HG02981 (cell line): ENCODE measurements at regions not wholly inside any gene's neighbourhood (a gene's known extent, or its start where the extent isn't known, plus 50 kb on each side); places are given as distances from the start of the nearest gene placed in this dataset.

Experiments used
- ATAC-seq: cut with Tn5 transposase; IDR thresholded peaks from one replicate; pipeline ENCODE4 v1.9.1; 2021; ENCODE audit warnings: mild to moderate bottlenecking, moderate library complexity; ENCODE audit not compliant: unreplicated experiment

- no peak for ATAC-seq
Observed at GRCh38 chr18:39051013-39051412, 1485.4 kb upstream of the CELF4 start.

GRCh38 chr18:39039813-39040212 lies 1474.2 kb upstream of the CELF4 start:
- no peak for ATAC-seq

GRCh38 chr18:39037925-39038324 lies 1472.3 kb upstream of the CELF4 start:
- ATAC-seq = no peak

- no peak for ATAC-seq
Observed at GRCh38 chr18:39033312-39033711, 1467.7 kb upstream of the CELF4 start.

GRCh38 chr18:39031647-39032046 lies 1466.0 kb upstream of the CELF4 start:
- no peak for ATAC-seq

GRCh38 chr18:39030124-39030655 lies 1464.6 kb upstream of the CELF4 start:
- no peak for ATAC-seq

GRCh38 chr18:39025531-39025930 lies 1459.9 kb upstream of the CELF4 start:
- no peak for ATAC-seq

GRCh38 chr18:39019989-39020388 lies 1454.4 kb upstream of the CELF4 start:
- no peak for ATAC-seq

GRCh38 chr18:39007031-39007902 lies 1441.7 kb upstream of the CELF4 start:
- no peak for ATAC-seq

- ATAC-seq = no peak
Observed at GRCh38 chr18:38996056-38996455, 1430.5 kb upstream of the CELF4 start.

- no peak for ATAC-seq
Observed at GRCh38 chr18:38993342-38993741, 1427.7 kb upstream of the CELF4 start.

GRCh38 chr18:38984968-38985367 lies 1419.4 kb upstream of the CELF4 start:
- no peak for ATAC-seq

GRCh38 chr18:38982072-38982471 lies 1416.5 kb upstream of the CELF4 start:
- ATAC-seq = no peak

- ATAC-seq = no peak
Observed at GRCh38 chr18:38981389-38981788, 1415.8 kb upstream of the CELF4 start.

- ATAC-seq = no peak
Observed at GRCh38 chr18:38980420-38980819, 1414.8 kb upstream of the CELF4 start.

GRCh38 chr18:38972571-38972970 lies 1407.0 kb upstream of the CELF4 start:
- ATAC-seq = no peak

- no peak for ATAC-seq
Observed at GRCh38 chr18:38971881-38972280, 1406.3 kb upstream of the CELF4 start.

GRCh38 chr18:38966841-38967240 lies 1401.2 kb upstream of the CELF4 start:
- ATAC-seq = no peak

GRCh38 chr18:38963943-38964660 lies 1398.5 kb upstream of the CELF4 start:
- ATAC-seq = no peak

GRCh38 chr18:38961880-38962279 lies 1396.3 kb upstream of the CELF4 start:
- no peak for ATAC-seq

- no peak for ATAC-seq
Observed at GRCh38 chr18:38957736-38958135, 1392.1 kb upstream of the CELF4 start.

- no peak for ATAC-seq
Observed at GRCh38 chr18:38956068-38956467, 1390.5 kb upstream of the CELF4 start.
